ENCODE measurements at regions not wholly inside any gene's neighbourhood (a gene's known extent, or its start where the extent isn't known, plus 50 kb on each side); places are given as distances from the start of the nearest gene placed in this dataset.

- H3K4me3 ChIP-seq (ENCODE audit: low read depth, low read length): no peak overlapping the region
- no peak for TF ChIP-seq CTCF (IDR thresholded peaks at IDR 0.05; ENCODE audit: insufficient read depth, low read length, missing control alignments)
- POLR2A ChIA-PET: no interaction called here
- CTCF ChIA-PET: no interaction called here
- no peak for DNase-seq (ENCODE audit: low read depth, low spot score)
Measured at GRCh38 chr5:24232041-24232440, 412.7 kb downstream of the CDH10 start.

- no peak for DNase-seq (ENCODE audit: low read depth, low spot score)
- ChIA-PET CTCF (no interaction called here), POLR2A (no interaction called here)
- no peak for TF ChIP-seq CTCF (IDR thresholded peaks at IDR 0.05; ENCODE audit: insufficient read depth, low read length, missing control alignments)
- no peak overlapping the region for H3K4me3 ChIP-seq (ENCODE audit: low read depth, low read length)
Measured at GRCh38 chr5:24232929-24233498, 411.8 kb downstream of the CDH10 start.

- no peak for TF ChIP-seq CTCF (IDR thresholded peaks at IDR 0.05; ENCODE audit: insufficient read depth, low read length, missing control alignments)
- no peak overlapping the region for H3K4me3 ChIP-seq (ENCODE audit: low read depth, low read length)
- ChIA-PET POLR2A (no interaction called here), CTCF (no interaction called here)
- no peak for DNase-seq (ENCODE audit: low read depth, low spot score)
Measured at GRCh38 chr5:24235946-24236345, 408.8 kb downstream of the CDH10 start.

GRCh38 chr5:24245821-24246220 is 399.0 kb downstream of the CDH10 start:
- DNase-seq (ENCODE audit: low read depth, low spot score): no peak
- POLR2A ChIA-PET: no interaction called here
- CTCF ChIA-PET: no interaction called here
- H3K4me3 ChIP-seq (ENCODE audit: low read depth, low read length): no peak overlapping the region
- TF ChIP-seq CTCF (IDR thresholded peaks at IDR 0.05; ENCODE audit: insufficient read depth, low read length, missing control alignments): no peak

- DNase-seq (ENCODE audit: low read depth, low spot score): no peak
- CTCF ChIA-PET: no interaction called here
- H3K4me3 ChIP-seq (ENCODE audit: low read depth, low read length): no peak overlapping the region
- POLR2A ChIA-PET: no interaction called here
- no peak for TF ChIP-seq CTCF (IDR thresholded peaks at IDR 0.05; ENCODE audit: insufficient read depth, low read length, missing control alignments)
Measured at GRCh38 chr5:24264547-24264946, 380.2 kb downstream of the CDH10 start.

GRCh38 chr5:24265306-24265705 is 379.5 kb downstream of the CDH10 start:
- TF ChIP-seq CTCF (IDR thresholded peaks at IDR 0.05; ENCODE audit: insufficient read depth, low read length, missing control alignments): no peak
- DNase-seq (ENCODE audit: low read depth, low spot score): no peak
- H3K4me3 ChIP-seq (ENCODE audit: low read depth, low read length): no peak overlapping the region
- POLR2A ChIA-PET: no interaction called here
- CTCF ChIA-PET: no interaction called here

All from AG04449 (cell line).